IPS-18c (cell line): ENCODE measurements at regions not wholly inside any gene's neighbourhood (a gene's known extent, or its start where the extent isn't known, plus 50 kb on each side); places are given as distances from the start of the nearest gene placed in this dataset.

Experiments used
- H3K4me3 ChIP-seq: 2 replicates; pipeline ENCODE4 v1.7.0; 2013; ENCODE audit warnings: low read depth, mild to moderate bottlenecking, low read length, moderate library complexity; ENCODE audit not compliant: insufficient read depth
- H3K9me3 ChIP-seq: one replicate; pipeline ENCODE4 v1.6.1; 2013; ENCODE audit warnings: mild to moderate bottlenecking, low read length, moderate library complexity; ENCODE audit not compliant: control insufficient read depth, insufficient read depth

GRCh38 chr5:165712011-165712410, 2206.6 kb downstream of the MAT2B start:
- Histone ChIP-seq H3K9me3 (no peaks in the 10 kb centered on the region), H3K4me3 (no peak overlapping the region)

GRCh38 chr5:165714598-165714997, 2209.2 kb downstream of the MAT2B start:
- Histone ChIP-seq H3K4me3 (no peak overlapping the region), H3K9me3 (no peaks in the 10 kb centered on the region)

GRCh38 chr5:165720901-165721300, 2215.5 kb downstream of the MAT2B start:
- Histone ChIP-seq H3K9me3 (no peaks in the 10 kb centered on the region), H3K4me3 (no peak overlapping the region)

- H3K4me3 ChIP-seq = no peak overlapping the region
- no peaks in the 10 kb centered on the region for H3K9me3 ChIP-seq
Observed at GRCh38 chr5:165722401-165722800, 2217.0 kb downstream of the MAT2B start.

- Histone ChIP-seq H3K4me3 (no peak overlapping the region), H3K9me3 (no peaks in the 10 kb centered on the region)
Observed at GRCh38 chr5:165723931-165724330, 2218.5 kb downstream of the MAT2B start.

- no peak overlapping the region for H3K4me3 ChIP-seq
- H3K9me3 ChIP-seq = no peaks in the 10 kb centered on the region
Observed at GRCh38 chr5:165728425-165728824, 2223.0 kb downstream of the MAT2B start.

GRCh38 chr5:165735388-165735787, 2230.0 kb downstream of the MAT2B start:
- H3K4me3 ChIP-seq = no peak overlapping the region

GRCh38 chr5:165739079-165739741, 2233.8 kb downstream of the MAT2B start:
- Histone ChIP-seq H3K4me3 (no peak overlapping the region), H3K9me3 (no peaks in the 10 kb centered on the region)

More at GRCh38 chr5:165735388-165735787, 2230.0 kb downstream of the MAT2B start:
- no peaks in the 10 kb centered on the region for H3K9me3 ChIP-seq

- H3K4me3 ChIP-seq = no peak overlapping the region
- no peaks in the 10 kb centered on the region for H3K9me3 ChIP-seq
Observed at GRCh38 chr5:165757791-165758190, 2252.4 kb downstream of the MAT2B start.

GRCh38 chr5:165775111-165775510, 2269.7 kb downstream of the MAT2B start:
- Histone ChIP-seq H3K9me3 (no peaks in the 10 kb centered on the region), H3K4me3 (no peak overlapping the region)

- no peaks in the 10 kb centered on the region for H3K9me3 ChIP-seq
Observed at GRCh38 chr5:165779505-165779904, 2274.1 kb downstream of the MAT2B start.

GRCh38 chr5:165780901-165781300, 2275.5 kb downstream of the MAT2B start:
- no peak overlapping the region for H3K4me3 ChIP-seq
- no peaks in the 10 kb centered on the region for H3K9me3 ChIP-seq

More at GRCh38 chr5:165779505-165779904, 2274.1 kb downstream of the MAT2B start:
- H3K4me3 ChIP-seq = no peak overlapping the region

- H3K9me3 ChIP-seq = no peaks in the 10 kb centered on the region
- H3K4me3 ChIP-seq = no peak overlapping the region
Observed at GRCh38 chr5:165781738-165782137, 2276.3 kb downstream of the MAT2B start.

GRCh38 chr5:165783024-165783423, 2277.6 kb downstream of the MAT2B start:
- Histone ChIP-seq H3K4me3 (no peak overlapping the region), H3K9me3 (no peaks in the 10 kb centered on the region)

- H3K4me3 ChIP-seq = no peak overlapping the region
Observed at GRCh38 chr5:165786073-165786472, 2280.7 kb downstream of the MAT2B start.

GRCh38 chr5:165795073-165795472, 2289.7 kb downstream of the MAT2B start:
- no peak overlapping the region for H3K4me3 ChIP-seq
- H3K9me3 ChIP-seq = no peaks in the 10 kb centered on the region

More at GRCh38 chr5:165786073-165786472, 2280.7 kb downstream of the MAT2B start:
- H3K9me3 ChIP-seq = no peaks in the 10 kb centered on the region

GRCh38 chr5:165805756-165806155, 2300.3 kb downstream of the MAT2B start:
- Histone ChIP-seq H3K9me3 (no peaks in the 10 kb centered on the region), H3K4me3 (no peak overlapping the region)

GRCh38 chr5:165808335-165808734, 2302.9 kb downstream of the MAT2B start:
- H3K4me3 ChIP-seq = no peak overlapping the region

GRCh38 chr5:165809914-165810313, 2304.5 kb downstream of the MAT2B start:
- Histone ChIP-seq H3K9me3 (no peaks in the 10 kb centered on the region), H3K4me3 (no peak overlapping the region)

More at GRCh38 chr5:165808335-165808734, 2302.9 kb downstream of the MAT2B start:
- no peaks in the 10 kb centered on the region for H3K9me3 ChIP-seq
